Neural progenitor cell (in vitro differentiated cells): ENCODE measurements at regions not wholly inside any gene's neighbourhood (a gene's known extent, or its start where the extent isn't known, plus 50 kb on each side); places are given as distances from the start of the nearest gene placed in this dataset.

Source experiments
- EZH2 ChIP-seq: fragments of 200-600 bp; sonication (generic); IDR thresholded peaks from 2 replicates; pipeline ENCODE4 v1.6.1; 2017; ENCODE audit warnings: antibody characterized with exemption, mild to moderate bottlenecking, moderate library complexity
- TF ChIP-seq, protein P1 (sequence below): fragments of 200-600 bp; sonication (generic); IDR thresholded peaks from 2 replicates; pipeline ENCODE4 v1.5.1; 2017; ENCODE audit warnings: antibody characterized with exemption, mild to moderate bottlenecking

DNA sequence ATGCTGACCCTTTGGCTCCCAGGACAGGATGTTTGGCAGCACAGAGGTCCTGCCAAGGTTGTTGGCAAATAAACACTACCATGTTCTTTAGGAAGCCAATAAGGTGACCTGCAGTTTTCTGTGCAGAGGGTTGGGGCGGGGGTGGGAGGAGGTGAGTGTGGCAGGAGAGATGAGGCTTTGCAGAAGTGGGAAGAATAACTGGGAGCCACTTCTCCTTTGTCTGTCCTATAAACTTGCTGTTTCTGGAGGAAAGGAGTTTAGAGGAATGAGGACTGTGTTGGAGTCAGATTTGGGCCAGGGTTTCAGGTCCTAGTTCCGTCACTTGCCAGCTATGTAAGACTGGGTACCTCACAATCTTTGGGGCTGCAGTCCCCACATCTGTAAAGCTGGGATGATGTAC is 187.6 kb upstream of the SPRED2 start:
- TF ChIP-seq, protein P1, sequence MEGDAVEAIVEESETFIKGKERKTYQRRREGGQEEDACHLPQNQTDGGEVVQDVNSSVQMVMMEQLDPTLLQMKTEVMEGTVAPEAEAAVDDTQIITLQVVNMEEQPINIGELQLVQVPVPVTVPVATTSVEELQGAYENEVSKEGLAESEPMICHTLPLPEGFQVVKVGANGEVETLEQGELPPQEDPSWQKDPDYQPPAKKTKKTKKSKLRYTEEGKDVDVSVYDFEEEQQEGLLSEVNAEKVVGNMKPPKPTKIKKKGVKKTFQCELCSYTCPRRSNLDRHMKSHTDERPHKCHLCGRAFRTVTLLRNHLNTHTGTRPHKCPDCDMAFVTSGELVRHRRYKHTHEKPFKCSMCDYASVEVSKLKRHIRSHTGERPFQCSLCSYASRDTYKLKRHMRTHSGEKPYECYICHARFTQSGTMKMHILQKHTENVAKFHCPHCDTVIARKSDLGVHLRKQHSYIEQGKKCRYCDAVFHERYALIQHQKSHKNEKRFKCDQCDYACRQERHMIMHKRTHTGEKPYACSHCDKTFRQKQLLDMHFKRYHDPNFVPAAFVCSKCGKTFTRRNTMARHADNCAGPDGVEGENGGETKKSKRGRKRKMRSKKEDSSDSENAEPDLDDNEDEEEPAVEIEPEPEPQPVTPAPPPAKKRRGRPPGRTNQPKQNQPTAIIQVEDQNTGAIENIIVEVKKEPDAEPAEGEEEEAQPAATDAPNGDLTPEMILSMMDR: no peak
- TF ChIP-seq EZH2: no peak
